OCI-LY7 (cell line): ENCODE measurements at regions not wholly inside any gene's neighbourhood (a gene's known extent, or its start where the extent isn't known, plus 50 kb on each side); places are given as distances from the start of the nearest gene placed in this dataset.

Experiments used
- CTCF ChIP-seq: fragments of 200-600 bp; sonication (generic); conservative IDR thresholded peaks from 2 replicates; pipeline ENCODE4 v1.5.1; 2014; ENCODE audit warnings: mild to moderate bottlenecking, antibody characterized with exemption, low read length, moderate library complexity, mixed read lengths
- EZH2phosphoT487 ChIP-seq: fragments of 200-600 bp; sonication (generic); IDR thresholded peaks from 2 replicates; pipeline ENCODE4 v1.6.1; 2018; ENCODE audit warnings: low read depth, borderline replicate concordance, mild to moderate bottlenecking, mixed run types, antibody characterized with exemption, low read length, moderate library complexity, mixed read lengths

- TF ChIP-seq CTCF (no peak), EZH2phosphoT487 (no peak)
Observed at GRCh38 chr9:115396071-115396529, 278.1 kb upstream of the TNC start.
